ENCODE measurements at regions not wholly inside any gene's neighbourhood (a gene's known extent, or its start where the extent isn't known, plus 50 kb on each side); places are given as distances from the start of the nearest gene placed in this dataset.
A peak's percentile ranks its signal among the peaks of the same experiment; 100 is the strongest.

DNA sequence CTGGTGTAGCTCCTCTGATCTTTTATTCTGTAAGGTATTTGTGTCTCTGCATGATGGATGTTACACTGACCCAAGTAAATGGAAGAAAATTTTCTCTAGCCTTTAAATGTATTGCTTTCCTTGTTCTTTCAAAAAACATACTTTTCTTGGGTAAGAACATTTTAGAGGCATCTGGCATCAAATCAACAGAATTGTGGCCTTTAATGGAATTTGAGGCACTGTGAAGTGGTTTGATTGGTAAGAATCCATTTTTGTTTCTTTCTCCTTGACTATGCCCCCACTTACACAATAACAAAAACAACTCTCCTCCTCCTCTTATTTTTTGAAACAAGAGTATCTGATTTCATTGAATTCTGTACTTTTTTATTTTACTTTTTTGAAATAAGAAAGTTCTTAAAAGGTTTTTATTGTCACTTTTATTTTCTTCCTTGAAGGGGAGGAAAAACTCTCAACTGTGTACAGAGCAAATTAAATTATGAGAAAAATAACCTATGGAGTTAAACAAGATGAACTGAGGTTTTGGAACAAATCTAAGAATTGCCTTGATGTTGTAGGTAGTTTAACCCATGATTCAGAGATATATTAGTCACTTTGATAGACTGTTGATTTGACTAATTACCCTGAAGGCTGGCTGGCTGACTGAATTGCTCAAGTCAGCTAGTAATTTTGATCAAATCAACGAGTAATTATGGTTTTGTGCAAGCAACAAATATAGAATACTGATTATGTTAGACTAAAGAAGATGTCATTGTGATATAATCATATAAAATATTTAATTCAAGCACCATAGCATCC, 146.4 kb downstream of the FHIP1A start:
- in situ Hi-C loops (cut with HindIII; ENCODE audit: low sequenced_read_pairs) = no loop called here
- no peak overlapping the region for H3K4me3 ChIP-seq (ENCODE audit: low read depth, low read length)
- no peak for TF ChIP-seq CTCF (IDR thresholded peaks at IDR 0.05; ENCODE audit: low read depth, low read length)
- DNase-seq (ENCODE audit: low read depth, low spot score) = peak; percentile 39

DNA sequence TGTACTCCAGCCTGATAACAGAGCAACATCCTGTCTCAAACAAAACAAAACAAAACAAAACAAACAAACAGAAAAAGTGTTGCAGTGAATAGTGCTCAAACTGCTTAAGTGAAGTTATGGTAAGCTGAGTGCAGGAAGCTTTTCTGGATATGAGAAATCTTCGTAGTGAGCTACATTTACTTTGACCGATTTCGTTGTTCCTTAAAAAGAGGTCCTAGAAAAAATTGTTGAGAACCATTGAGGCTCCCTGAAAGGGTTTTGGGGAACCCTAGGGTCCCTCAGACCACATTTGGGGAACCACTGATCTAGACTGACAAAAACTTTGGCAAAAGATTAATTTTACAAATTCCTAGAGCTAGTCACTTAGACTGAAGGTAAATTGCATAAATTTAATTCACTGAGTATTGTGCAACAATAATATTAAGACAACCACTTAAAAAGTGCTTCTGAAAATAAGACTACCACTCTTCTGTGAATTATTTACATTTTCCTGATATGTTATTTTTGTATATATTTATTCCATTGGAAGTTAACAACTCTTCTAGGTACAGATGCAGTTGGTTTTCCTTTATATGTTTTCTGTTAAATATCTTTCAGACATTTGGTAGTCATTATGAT, 149.6 kb downstream of the FHIP1A start:
- DNase-seq (ENCODE audit: low read depth, low spot score) = no peak
- in situ Hi-C loops (cut with HindIII; ENCODE audit: low sequenced_read_pairs) = no loop called here
- no peak for TF ChIP-seq CTCF (IDR thresholded peaks at IDR 0.05; ENCODE audit: low read depth, low read length)
- no peak overlapping the region for H3K4me3 ChIP-seq (ENCODE audit: low read depth, low read length)

- no peak for DNase-seq (ENCODE audit: low read depth, low spot score)
- TF ChIP-seq CTCF (IDR thresholded peaks at IDR 0.05; ENCODE audit: low read depth, low read length) = no peak
- H3K4me3 ChIP-seq (ENCODE audit: low read depth, low read length) = no peak overlapping the region
- in situ Hi-C loops (cut with HindIII; ENCODE audit: low sequenced_read_pairs) = no loop called here
Measured at GRCh38 chr4:151559595-151559994, 150.6 kb downstream of the FHIP1A start.

DNA sequence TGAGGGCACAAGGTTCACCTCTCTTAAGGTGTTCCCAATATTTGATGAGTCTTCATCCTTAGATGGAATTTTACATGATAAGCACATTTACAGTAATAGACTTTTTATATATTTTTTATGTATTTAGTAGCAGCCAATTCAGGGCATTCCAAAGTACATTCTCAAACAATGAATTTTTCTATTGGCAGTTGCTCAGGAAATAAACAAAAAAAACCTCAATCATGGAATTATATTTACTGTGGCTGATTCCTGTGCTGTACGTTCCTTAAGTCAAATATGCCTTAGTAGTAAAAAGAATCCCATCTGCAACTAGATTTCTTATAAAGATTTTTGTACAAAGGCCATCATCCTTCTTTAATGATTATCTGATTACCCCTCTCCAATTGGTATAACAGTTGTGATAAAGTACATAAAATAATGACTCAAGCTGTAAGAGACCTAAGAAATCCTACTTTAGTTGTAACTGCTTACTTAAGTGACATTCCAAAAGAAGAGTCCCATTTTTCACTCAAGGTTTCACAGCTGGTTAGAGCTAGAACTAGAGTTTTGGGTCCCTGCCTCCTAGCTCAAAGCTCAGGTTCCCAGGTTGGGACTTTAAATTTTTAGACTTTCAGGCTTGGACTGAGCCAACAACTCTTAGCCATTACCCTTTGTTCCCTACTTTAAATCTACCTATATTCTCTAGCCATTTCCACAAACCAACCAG, 152.7 kb downstream of the FHIP1A start:
- no peak for TF ChIP-seq CTCF (IDR thresholded peaks at IDR 0.05; ENCODE audit: low read depth, low read length)
- peak; percentile 20 for DNase-seq (ENCODE audit: low read depth, low spot score)
- no peak overlapping the region for H3K4me3 ChIP-seq (ENCODE audit: low read depth, low read length)
- in situ Hi-C loops (cut with HindIII; ENCODE audit: low sequenced_read_pairs) = no loop called here

DNA sequence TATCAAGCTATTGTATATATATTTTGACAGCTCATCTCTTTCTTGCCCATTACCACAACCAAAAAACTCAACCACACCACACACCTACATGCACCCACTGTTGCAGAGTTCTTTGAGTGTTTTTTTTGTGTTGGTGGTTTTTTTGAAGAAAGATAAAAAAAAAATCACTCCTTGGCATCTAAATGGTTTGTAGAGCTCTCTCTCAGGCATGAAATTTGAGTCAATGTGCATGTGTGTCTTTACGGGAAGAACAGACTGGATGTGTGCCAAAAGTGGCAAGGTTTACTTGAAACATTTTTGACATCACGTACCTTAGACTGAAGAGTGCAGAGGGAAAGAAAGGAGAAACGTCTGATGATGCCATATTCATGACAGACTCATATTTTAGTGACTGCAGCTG, 154.2 kb downstream of the FHIP1A start:
- no peak for TF ChIP-seq CTCF (IDR thresholded peaks at IDR 0.05; ENCODE audit: low read depth, low read length)
- in situ Hi-C loops (cut with HindIII; ENCODE audit: low sequenced_read_pairs) = no loop called here
- DNase-seq (ENCODE audit: low read depth, low spot score) = peak; percentile 34
- H3K4me3 ChIP-seq (ENCODE audit: low read depth, low read length) = no peak overlapping the region

GRCh38 chr4:151564321-151564720, 155.3 kb downstream of the FHIP1A start:
- no peak for TF ChIP-seq CTCF (IDR thresholded peaks at IDR 0.05; ENCODE audit: low read depth, low read length)
- in situ Hi-C loops (cut with HindIII; ENCODE audit: low sequenced_read_pairs) = no loop called here
- DNase-seq (ENCODE audit: low read depth, low spot score) = no peak
- H3K4me3 ChIP-seq (ENCODE audit: low read depth, low read length) = no peak overlapping the region
